ENCODE measurements at regions not wholly inside any gene's neighbourhood (a gene's known extent, or its start where the extent isn't known, plus 50 kb on each side); places are given as distances from the start of the nearest gene placed in this dataset.

GRCh38 chr3:171959532-171960089 lies 79.8 kb upstream of the FNDC3B start:
- Histone ChIP-seq H3K27ac (no peak overlapping the region), H3K27me3 (replicated peaks) (no peaks in the 10 kb centered on the region), H3K4me3 (ENCODE audit: low read depth, low read length) (no peak overlapping the region), H3K36me3 (replicated peaks) (no peaks in the 10 kb centered on the region)
- in situ Hi-C loops (cut with HindIII; ENCODE audit: low pct_ligation_motif_present, low sequenced_read_pairs): no loop called here
- DNase-seq: no peak
- no peak for TF ChIP-seq CTCF (IDR thresholded peaks at IDR 0.05; ENCODE audit: low read depth, low read length, missing control alignments)

- no peak for TF ChIP-seq CTCF (IDR thresholded peaks at IDR 0.05; ENCODE audit: low read depth, low read length, missing control alignments)
- in situ Hi-C loops (cut with HindIII; ENCODE audit: low pct_ligation_motif_present, low sequenced_read_pairs): no loop called here
- H3K27ac ChIP-seq: no peak overlapping the region
- no peaks in the 10 kb centered on the region for H3K27me3 ChIP-seq (replicated peaks)
- no peaks in the 10 kb centered on the region for H3K36me3 ChIP-seq (replicated peaks)
- no peak overlapping the region for H3K4me3 ChIP-seq (ENCODE audit: low read depth, low read length)
- no peak for DNase-seq
Measured at GRCh38 chr3:171960159-171960558, 79.2 kb upstream of the FNDC3B start.

GRCh38 chr3:171962137-171962720 lies 77.1 kb upstream of the FNDC3B start:
- TF ChIP-seq CTCF (IDR thresholded peaks at IDR 0.05; ENCODE audit: low read depth, low read length, missing control alignments): no peak
- no peak overlapping the region for H3K4me3 ChIP-seq (ENCODE audit: low read depth, low read length)
- H3K36me3 ChIP-seq (replicated peaks): no peaks in the 10 kb centered on the region
- no peak overlapping the region for H3K27ac ChIP-seq
- H3K27me3 ChIP-seq (replicated peaks): no peaks in the 10 kb centered on the region
- no peak for DNase-seq
- in situ Hi-C loops (cut with HindIII; ENCODE audit: low pct_ligation_motif_present, low sequenced_read_pairs): no loop called here

GRCh38 chr3:171963546-171963945 lies 75.8 kb upstream of the FNDC3B start:
- no peak for DNase-seq
- Histone ChIP-seq H3K36me3 (replicated peaks) (no peaks in the 10 kb centered on the region), H3K4me3 (ENCODE audit: low read depth, low read length) (no peak overlapping the region), H3K27me3 (replicated peaks) (no peaks in the 10 kb centered on the region), H3K27ac (no peak overlapping the region)
- TF ChIP-seq CTCF (IDR thresholded peaks at IDR 0.05; ENCODE audit: low read depth, low read length, missing control alignments): no peak
- in situ Hi-C loops (cut with HindIII; ENCODE audit: low pct_ligation_motif_present, low sequenced_read_pairs): no loop called here

- Histone ChIP-seq H3K27ac (no peak overlapping the region), H3K36me3 (replicated peaks) (no peaks in the 10 kb centered on the region), H3K4me3 (ENCODE audit: low read depth, low read length) (no peak overlapping the region), H3K27me3 (replicated peaks) (no peaks in the 10 kb centered on the region)
- no peak for TF ChIP-seq CTCF (IDR thresholded peaks at IDR 0.05; ENCODE audit: low read depth, low read length, missing control alignments)
- no peak for DNase-seq
- in situ Hi-C loops (cut with HindIII; ENCODE audit: low pct_ligation_motif_present, low sequenced_read_pairs): no loop called here
Measured at GRCh38 chr3:171965067-171965712, 74.2 kb upstream of the FNDC3B start.

Data from brain microvascular endothelial cell (primary cell).